Lung microvascular endothelial cell (primary cell): ENCODE measurements at regions not wholly inside any gene's neighbourhood (a gene's known extent, or its start where the extent isn't known, plus 50 kb on each side); places are given as distances from the start of the nearest gene placed in this dataset.

ENCODE experiments used
- DNase-seq, 2 donors: peaks; one replicate each; pipeline versions ENCODE4 v3.0.0 to v3.0.0-alpha.2; 2010; ENCODE audit warnings: low read depth in 2 of 2

- DNase-seq: peak; percentile 40 to 71
Observed at GRCh38 chr13:40164133-40164532, 502.3 kb downstream of the FOXO1 start.

GRCh38 chr13:40165316-40165932 lies 501.0 kb downstream of the FOXO1 start:
- peak in 1 of 2 donors; percentile 8 for DNase-seq

DNA sequence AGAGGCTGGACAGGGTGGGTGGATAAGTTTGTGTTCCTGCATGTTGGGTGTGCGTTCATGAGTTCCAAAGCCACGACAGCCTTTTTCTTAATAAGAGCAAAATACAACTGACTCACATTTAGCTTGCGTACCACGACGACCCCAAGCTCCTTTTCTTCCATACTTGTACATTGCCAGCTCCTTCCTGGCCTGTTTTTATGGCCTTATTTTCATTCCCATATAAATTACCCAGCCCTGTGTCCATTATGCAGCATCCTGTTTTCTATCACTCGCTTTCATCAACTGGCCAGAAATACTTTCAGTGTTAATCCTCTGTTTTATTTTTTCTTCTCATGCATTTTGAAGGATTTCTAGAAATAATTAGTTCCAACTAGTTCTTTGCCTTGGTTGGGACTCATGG lies 499.1 kb downstream of the FOXO1 start:
- DNase-seq: no peak

DNA sequence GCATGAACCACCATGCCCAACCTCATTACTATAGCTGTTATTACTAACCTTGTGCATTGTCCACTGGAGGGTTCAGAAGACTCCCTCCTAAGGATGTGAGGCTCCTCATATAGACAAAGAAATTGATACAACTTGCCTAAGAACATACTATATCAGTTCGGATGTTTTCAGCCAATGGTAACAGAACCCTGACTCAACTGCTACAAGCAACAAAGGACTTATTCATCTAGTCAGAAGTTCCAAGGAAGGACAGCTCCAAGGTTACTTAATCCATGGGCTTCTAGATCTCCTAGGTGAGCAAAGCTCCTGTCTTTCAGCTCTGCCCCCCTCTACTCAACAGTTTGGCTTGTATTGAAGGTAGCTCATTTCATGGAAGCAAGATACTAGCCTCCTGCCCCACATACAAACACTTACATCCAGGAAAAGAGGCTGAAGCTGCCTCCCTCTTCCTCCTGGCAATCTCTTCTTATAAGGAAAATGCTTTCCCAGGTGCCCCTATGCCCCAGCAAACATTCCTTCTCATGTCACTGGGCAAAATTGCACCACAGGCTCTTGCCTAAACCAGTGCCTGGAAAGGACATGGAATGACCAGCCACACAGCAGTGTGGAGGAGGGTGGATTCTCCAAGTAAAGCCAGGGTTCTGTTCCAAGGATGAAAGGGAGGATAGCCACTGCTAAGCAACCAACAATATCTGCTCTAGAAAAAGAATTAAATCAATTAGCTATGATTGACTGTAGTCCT lies 497.8 kb downstream of the FOXO1 start:
- DNase-seq: no peak

- DNase-seq: no peak
Observed at GRCh38 chr13:40169476-40169875, 497.0 kb downstream of the FOXO1 start.

GRCh38 chr13:40170091-40170490 lies 496.4 kb downstream of the FOXO1 start:
- DNase-seq: no peak

- DNase-seq: no peak
Observed at GRCh38 chr13:40170982-40171381, 495.5 kb downstream of the FOXO1 start.

- DNase-seq: no peak
Observed at GRCh38 chr13:40171566-40171965, 494.9 kb downstream of the FOXO1 start.

DNA sequence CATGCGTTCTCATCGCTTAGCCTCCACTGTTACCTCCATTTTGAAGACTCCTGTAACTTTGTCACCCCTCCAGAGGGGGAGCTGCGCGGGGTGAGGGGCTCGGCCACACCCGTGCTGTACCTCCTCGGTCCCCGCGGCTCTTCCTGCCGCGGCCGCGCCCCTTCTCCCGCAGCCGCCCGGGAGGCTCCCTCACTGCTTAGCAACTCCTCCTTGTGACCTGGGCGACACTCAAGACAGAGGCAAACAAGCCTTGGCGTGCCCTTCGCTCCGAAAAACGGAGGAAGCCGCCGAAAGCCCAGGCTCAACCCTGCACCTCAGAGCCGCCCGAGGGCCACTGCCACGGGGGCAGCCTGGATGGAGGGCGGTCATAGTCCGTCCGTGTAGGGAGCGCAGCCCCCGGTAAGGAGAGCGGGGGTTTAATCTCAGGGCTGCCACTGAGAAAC lies 494.3 kb downstream of the FOXO1 start:
- no peak for DNase-seq

GRCh38 chr13:40172878-40173277 lies 493.6 kb downstream of the FOXO1 start:
- no peak for DNase-seq

GRCh38 chr13:40175639-40176038 lies 490.8 kb downstream of the FOXO1 start:
- no peak for DNase-seq

- DNase-seq: no peak
Observed at GRCh38 chr13:40176242-40176641, 490.2 kb downstream of the FOXO1 start.

- peak; percentile 14 to 19 for DNase-seq
Observed at GRCh38 chr13:40178130-40178529, 488.3 kb downstream of the FOXO1 start.

DNA sequence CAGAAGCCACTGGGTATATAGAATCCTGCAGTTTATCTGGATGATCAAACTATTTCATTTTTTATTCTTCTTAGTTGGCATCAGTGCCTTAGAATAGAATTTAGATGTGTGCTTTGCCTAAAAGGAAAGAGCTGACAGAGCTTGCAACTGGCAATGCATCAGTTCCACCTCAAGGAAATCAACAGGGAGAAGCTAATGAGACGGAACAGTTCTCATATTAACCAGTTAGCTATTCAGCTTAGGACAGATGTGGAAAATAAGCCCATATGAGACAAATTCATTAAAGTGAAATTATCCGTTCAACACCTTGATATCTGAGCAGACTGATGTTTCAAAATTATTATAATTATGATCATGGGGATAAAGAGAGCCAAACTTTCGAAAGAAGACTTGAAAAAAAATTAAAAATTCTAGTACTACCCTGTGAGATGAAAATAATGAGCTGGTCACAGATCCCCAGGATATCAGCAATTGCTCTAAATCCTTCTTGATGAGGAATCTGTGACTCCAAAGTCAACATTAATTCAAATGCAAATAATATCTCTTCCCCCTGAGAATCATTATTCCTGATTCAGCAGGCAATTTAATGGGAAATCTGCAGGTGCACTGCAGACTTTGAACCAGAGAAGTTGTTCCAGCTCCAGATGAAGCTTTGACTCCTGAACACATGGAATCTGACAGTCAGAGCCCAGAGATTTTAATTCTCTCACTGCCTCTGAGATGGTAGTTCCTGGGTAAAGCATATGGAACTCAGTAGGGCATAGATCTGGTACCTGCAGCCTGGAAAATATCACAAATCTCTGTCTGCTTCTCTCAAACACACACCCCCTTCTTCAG lies 486.8 kb downstream of the FOXO1 start:
- DNase-seq: no peak

DNA sequence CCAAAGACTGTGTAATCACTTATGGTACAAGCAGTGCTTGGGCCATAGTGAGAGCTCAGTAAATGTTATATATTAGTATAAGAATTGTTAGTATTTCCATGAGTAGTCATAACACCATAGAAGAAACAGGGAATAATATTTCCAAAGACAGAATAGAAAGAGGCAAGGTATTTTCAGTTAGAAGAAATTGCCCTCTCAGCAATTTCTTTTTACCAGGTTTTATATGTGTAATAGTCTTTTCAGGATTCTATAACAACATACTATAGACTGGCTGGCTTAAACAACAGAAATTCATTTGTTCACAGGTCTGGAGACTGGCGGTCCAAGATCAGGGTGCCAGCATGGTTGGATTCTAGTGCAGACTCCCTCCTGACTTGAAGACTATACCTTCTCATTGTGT lies 485.7 kb downstream of the FOXO1 start:
- no peak for DNase-seq

- peak in 1 of 2 donors; percentile 33 for DNase-seq
Observed at GRCh38 chr13:40181203-40181845, 485.1 kb downstream of the FOXO1 start.

GRCh38 chr13:40182591-40182990 lies 483.9 kb downstream of the FOXO1 start:
- no peak for DNase-seq

DNA sequence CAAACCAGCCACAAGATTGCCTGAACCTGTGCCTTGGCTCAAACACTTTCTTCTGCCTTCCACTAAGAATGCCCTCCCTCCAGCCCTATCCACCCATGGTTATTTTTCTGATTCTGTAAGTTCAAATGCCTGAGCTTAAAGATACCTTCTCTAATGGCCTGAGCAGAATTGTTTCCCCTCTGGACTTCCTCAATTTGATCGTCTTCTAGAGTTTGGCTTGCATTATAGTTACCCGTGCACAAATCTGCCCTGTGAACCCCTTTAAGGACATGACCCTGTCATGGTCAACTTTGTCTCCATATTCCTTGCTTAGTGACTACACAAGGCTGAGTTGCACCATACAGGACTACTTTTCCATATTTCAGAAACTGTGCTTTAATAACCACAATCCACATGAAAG lies 481.0 kb downstream of the FOXO1 start:
- no peak for DNase-seq

- no peak for DNase-seq
Observed at GRCh38 chr13:40186041-40186440, 480.4 kb downstream of the FOXO1 start.

- DNase-seq: no peak
Observed at GRCh38 chr13:40186626-40187323, 479.7 kb downstream of the FOXO1 start.

DNA sequence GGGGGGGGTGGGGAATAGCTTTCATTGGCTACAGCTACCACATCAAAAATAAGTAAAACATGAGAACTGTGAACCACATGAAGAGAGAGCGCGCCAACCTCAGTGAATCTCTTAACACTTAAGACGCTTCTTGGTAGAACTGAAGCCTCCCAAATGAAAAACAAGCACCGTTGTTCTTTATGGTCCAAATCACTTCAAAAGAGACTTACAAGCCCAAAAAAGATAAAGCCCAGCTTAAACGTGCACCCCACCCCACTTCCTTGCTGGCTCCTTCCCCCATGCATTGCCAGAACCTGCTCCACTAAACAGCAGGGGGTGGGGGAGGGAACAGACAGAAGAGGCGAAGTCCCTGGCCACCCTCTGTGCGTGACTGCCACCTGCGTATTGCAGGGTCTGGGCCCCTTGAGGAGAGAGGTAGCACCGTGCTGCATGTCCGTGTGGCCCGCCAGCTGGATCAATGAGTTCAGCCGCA lies 479.1 kb downstream of the FOXO1 start:
- no peak for DNase-seq
